ENCODE measurements at regions not wholly inside any gene's neighbourhood (a gene's known extent, or its start where the extent isn't known, plus 50 kb on each side); places are given as distances from the start of the nearest gene placed in this dataset.
"Not testable (repeated sequence)": the region's sequence is repeated elsewhere in the genome, so short reads cannot be mapped to it uniquely, and the experiment has no call there.

DNA sequence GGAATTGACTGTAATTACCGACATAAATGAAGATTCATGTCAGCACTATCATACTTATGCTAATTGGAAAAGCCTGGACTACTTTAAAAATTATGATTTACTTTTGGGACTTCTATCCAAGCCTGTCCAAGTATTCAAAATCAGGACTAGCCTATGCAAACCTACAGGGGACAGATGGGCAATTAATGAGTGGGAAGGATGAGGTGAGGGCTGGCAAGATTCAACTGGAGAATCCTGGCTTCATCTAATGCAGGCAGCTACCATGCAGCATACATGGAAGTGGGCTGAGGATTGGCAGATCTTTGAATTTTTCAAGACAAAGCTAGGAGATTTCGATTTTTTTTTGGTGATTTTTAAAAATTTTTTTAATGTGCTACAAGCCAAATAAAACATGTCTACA lies 532.6 kb downstream of the CSNK1G3 start:
- DNase-seq: no peak

DNA sequence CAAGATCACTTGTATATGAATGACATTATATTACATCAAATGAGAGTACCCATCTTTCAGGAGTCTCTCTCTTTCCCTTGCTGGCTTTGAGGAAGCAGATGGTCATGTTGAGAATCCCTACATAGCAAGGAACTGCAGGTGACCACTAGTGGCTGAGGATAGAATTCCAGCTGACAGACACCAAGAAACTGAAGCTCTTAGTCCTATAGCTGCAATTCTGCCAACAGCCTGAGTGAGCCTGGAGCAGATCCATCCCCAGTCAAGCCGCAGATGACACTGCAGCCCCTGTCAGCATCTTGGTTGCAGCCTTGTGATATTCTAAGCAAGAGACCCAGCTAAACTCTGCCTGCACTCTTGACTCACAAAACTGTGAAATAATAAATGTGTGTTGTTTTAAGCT lies 531.5 kb downstream of the CSNK1G3 start:
- DNase-seq: no peak

DNA sequence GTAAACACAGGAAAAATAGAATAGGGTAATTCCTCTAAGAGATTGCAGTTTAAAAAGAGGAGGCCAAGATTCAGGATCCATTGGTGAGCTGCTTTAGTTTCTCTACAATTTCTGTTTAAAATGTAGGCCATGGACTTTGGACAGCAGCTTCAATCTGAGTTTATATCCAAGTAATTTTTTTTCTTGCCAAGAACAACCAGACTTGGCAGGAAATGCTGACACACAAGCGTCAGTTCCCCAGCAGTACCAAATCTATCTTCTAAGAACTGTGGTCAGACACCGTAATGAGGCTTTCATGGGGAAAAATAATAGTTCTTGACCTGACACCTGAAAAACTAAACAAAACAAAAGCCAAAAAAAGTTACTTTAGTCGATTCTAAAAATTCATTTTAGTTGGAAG lies 528.8 kb downstream of the CSNK1G3 start:
- DNase-seq: no peak

DNA sequence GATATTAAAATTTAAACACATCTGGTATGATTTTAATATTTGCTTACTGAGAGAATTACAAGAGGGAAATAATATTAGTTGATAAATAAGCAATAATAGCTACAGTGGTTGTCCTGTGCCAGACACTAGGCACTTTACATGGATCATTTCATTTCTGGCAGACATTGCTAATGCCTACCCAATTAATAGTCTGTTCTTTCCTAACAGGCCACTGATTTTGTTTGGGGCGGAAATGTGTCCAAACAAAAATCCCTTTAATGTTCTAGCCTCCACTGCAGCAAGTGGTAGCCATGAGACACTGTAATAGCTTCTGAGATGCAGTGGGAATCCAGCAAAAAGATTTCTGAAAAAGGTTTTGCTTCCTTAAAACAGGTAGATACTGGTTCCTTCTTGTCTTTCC lies 527.4 kb downstream of the CSNK1G3 start:
- DNase-seq: no peak

DNA sequence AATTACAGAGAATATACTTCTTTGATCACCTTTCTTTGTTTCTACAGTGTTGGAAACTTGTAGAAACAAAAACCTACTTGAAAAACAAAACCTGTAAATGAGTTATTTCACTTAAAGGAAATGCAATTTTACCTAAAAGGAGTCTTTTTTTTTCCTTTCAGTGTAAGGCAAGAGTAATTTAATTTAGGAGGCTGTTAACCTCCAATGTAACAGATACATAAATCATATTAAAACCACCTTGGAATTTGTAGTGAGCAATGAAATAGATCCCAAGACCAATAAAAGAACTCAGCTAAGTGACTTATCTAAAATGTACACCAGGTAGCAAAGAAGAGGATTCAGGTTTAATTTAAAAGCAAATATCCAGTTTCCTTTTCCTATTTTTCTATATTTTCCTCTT lies 524.8 kb downstream of the CSNK1G3 start:
- no peak for DNase-seq

DNA sequence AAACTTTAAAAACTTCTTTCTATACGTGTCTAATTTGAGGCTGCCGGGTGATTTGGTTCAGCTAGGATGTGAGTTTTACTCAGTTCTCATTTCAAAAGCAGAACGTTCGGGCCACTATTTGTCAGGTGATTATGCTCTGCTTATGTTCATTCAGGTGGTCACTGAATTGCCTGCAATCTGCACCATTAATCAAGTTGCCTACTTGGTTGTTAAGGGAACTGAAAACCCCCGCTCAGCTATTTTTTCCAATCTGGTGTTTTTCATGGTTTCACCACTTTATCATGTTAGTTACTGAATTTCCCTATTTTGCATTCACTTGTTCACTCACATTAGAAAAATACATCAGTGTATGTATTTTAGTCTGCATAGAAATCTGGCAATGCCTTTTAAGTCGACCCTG lies 523.0 kb downstream of the CSNK1G3 start:
- DNase-seq: no peak

DNA sequence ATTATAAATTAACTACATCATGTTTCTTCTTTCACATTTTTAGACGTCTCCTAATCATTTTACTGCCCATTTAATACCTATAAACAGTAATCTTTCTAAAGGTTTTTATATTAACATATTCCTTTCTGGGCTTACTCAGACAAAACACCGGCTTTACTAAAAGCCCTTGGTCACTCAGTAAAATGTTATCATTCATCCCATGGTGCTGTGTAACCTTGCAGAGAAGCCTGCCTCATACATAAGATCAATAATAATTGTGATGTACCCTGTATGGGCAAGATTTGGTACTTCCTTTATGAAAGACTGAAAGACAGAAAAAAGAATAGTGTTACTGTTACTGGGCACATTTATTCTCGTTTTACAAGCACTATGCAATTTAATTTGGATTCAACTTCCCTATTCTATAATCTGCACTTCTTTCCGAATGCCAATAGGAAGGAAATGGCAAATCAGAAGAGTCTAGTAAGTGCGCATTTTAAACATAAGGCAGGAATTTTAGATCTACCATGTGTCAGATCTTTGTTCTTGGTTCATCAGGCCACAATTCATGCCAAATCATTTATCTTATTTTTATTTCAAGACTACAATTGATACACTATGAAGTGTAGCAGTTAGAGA lies 522.2 kb downstream of the CSNK1G3 start:
- no peak for DNase-seq

DNA sequence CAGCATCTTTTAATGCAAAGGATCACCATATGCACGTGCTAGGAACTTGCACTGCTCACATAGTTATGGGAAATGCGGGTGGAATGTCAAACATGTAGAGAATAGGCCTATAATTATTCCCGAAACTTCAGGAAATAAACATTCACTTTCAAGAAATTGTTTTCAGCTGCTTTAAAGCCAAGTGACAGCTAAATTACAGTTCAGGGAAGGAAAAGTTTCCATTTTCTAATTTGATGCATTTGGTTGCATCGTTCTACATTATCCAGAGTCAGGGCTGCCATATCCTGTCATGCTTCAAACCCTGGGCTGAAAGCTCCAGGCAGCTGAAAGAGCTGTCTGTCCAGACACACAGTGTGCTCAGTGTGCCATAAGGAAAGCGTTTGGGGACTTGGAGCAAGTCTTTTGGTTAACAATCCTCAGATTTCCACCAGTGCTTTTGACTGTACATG lies 518.1 kb downstream of the CSNK1G3 start:
- DNase-seq: no peak

DNA sequence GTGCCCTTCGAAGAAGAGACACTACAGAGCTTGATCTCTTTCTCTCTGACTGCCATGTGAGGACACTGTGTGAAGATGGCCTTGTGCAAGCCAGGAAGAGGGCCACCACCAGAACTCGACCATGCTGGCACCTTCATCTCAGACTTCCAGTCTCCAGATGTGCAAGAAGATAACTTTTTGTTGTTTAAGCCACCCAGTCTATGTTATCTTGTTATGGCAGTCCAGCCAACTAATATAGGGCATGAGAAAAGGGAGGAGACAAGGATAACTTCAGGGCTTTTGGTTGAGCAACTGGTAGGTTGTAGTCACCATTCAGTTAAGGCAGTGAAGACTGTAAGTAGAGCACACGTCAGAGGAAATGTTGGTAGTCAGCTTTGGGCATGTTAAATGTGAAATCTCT lies 515.5 kb downstream of the CSNK1G3 start:
- no peak for DNase-seq

DNA sequence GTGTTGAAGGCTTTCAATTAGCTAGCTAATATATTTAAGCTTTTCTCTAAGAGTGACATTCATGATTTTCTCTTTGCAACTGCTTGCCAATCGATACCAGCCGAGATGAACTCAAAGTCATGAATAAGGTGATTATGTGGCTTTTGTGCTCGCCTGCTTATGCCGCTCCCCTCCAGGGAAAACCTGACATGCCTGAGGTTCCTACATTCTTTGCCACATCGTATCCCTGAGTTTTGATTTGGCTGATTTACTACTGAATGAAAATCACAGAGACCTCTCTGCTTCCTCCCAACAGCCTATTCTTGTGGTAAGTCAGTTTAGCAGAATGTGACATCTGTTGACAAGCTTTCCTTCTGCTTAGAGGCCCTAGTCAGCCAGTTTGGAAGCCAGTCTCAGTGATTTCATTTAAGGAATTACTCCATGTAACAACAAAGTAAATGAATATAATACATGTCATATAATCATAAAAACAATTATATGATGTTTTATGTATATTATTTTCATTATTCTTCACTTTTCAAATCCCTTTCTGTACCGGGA lies 513.4 kb downstream of the CSNK1G3 start:
- no peak for DNase-seq

DNA sequence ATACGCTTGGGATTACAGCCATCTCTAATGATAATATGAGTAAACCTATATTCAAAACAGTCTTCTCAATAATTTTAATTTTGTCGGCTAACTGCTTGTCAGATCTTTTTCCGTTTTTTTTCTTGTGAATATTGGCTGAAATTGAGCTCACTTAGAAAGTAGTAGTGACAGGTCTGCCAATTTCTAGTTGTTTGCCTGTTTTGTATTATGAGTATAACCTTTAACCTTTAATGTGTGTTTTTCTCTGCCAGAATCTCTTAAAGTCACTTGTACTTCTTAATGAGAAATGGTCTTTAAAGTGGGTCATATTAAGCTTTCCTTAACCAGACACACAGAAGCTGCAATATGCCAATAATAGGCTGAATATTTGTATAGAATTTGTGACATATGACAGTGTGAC lies 511.0 kb downstream of the CSNK1G3 start:
- DNase-seq: no peak

DNA sequence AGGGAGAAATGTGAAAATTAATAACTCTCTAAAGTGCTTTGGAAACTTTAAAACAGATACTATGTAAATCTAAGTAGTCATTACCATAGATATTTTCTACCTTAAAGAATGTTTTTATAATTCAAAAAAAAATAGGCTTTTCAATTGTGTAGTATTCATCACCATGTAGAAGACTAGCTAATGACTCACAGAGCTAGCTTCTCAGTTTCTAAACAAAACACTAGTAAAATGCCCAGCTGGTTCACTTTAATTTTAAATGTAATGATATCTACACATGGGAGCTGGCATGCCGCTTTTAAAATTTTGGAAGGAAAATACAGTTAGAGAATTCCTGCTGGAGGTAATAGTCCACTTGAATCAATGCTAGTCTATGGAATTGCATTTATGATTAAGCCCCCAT lies 509.8 kb downstream of the CSNK1G3 start:
- no peak for DNase-seq

DNA sequence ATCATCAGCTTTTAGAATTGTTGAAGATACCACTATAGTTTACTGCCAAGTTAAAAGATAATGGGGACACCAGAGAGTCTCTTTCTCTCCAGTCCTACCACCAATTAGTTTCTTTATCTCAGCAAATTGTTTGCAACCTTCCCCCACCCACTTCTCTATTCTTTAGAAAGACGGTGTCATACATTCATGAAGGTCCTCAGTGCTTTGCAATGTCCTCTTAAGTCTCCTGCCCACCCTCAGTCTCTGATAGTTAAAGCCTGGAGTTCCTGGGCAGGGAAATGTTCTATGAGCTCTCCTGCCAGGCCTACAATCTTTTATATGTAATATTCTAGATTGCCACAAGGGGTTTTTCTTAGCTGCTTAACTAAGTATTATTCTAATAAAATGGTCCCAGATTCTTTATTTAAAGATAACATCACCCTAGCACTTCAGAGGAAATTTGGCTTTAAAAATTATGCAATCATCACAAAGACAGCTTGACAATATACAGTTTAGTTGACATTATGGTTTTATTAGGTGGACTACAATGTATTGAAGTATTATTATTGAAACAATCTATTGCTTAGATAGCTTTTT lies 509.2 kb downstream of the CSNK1G3 start:
- no peak for DNase-seq

DNA sequence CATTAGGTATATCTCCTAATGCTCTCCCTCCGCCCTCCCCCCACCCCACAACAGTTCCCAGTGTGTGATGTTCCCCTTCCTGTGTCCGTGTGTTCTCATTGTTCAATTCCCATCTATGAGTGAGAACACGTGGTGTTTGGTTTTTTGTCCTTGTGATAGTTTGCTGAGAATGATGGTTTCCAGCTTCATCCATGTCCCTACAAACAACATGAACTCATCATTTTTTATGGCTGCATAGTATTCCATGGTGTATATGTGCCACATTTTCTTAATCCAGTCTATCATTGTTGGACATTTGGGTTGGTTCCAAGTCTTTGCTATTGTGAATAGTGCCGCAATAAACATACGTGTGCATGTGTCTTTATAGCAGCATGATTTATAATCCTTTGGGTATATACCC lies 505.3 kb downstream of the CSNK1G3 start:
- not testable (repeated sequence) for DNase-seq

DNA sequence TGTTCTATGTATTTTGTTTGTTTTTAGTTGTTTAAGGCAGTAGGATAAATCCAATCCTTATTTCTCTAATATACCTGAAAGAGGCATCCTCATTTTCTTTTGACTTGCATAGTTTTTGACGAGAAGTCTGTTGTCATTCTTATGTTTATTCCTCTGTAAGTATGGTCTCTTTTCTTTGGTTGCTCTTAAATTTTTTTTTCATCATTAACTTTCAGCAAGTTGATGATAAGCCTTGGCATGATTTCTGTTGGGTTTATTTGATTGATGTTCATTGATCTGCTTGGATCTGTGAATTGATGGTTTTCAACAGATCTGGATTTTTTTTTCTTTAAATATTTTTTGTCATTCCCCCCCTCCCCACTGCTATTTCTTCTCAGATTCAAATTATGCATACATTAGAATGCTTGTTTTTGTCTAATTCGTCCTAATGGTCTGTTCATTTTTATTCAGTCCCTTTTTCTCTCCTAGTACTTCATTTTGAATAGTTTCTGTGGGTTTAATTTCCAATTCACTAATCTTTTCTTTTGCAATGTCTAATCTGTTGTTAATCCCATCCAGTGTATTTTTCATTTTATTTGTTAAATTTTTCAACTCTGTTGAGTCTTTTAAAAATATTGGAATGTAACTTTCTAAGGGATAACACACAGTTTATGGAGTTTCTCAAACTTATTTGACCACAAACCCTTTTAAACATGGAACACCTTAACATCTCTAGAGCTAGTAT lies 495.9 kb downstream of the CSNK1G3 start:
- no peak for DNase-seq

DNA sequence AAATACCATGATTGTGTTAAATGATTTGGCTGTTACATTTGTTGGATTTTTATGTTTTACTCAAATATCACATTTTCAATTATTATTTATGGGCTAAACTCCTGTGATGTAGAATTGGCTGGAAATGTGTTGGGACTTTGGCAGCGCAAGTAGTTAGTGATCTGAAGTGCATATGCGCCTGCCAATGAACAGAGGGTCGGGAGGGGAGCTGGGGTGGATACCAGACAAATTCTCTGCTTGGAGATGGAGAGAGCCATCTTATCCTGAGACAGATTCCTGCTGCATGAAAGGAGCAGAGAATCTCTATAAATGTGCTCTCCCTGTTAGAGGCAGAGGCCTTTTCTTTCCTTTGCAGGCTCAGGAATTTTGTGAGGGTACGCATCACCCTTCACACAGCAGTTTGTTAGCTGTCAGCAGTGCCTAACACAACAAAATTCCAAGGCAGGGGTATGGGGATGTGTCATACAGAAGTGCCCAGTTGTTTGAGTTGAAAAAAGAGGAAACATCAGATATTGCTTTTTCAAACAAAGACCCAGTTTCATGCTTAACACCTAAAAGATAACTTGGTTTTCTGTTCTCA lies 489.1 kb downstream of the CSNK1G3 start:
- DNase-seq: no peak

DNA sequence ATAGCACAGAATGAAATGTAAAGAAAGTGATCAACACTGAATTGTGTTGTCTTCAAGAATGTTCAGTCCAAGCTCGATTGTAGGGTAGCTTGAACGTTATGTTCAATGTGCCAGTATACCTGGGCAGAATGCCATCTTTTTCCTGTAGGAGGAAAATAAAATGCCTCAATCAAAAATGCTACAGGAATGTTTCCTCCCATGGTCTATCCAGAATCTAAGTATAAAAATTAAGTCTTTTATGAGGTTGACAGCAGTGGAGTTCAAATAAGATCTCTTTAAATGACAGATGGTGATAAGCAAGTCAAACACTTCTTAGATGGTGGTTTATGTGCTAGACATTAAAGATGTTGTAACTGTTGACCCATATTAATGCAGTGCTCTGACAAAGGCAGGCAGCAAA lies 488.6 kb downstream of the CSNK1G3 start:
- DNase-seq: no peak

DNA sequence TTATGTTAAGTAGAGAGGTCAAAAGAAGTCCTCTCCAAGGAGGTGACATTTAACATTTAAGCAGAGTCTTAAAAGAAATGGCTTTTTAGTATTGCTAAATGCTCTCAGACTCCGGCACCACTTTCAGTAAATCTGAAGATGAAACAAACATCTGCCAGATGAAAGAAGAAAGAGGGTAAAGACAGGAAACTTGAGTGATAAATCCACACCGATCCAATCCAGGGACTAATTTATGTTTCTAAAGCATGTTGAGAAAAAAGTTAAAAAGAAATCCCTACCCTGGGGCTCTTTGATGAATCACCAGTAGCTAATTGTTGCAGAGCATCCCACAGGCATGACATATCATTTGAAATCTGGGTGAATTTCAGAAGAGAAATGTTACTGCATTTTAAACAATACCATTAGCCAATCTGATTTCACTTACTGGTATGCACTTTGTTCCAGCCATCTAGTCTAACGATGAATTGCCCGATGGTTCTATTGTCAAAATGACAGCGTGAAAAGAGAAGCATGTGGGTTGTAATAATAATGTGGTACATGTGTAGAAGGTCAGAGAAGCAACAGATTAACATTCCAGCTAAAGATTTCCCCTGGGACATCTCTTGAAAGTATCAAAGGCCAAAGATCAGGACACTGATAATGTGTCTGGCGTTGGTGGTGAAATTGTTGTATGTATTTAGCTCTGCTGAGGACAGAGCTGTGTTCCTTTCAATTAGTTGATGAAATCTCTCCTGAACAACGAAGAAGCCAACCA lies 485.7 kb downstream of the CSNK1G3 start:
- no peak for DNase-seq

DNA sequence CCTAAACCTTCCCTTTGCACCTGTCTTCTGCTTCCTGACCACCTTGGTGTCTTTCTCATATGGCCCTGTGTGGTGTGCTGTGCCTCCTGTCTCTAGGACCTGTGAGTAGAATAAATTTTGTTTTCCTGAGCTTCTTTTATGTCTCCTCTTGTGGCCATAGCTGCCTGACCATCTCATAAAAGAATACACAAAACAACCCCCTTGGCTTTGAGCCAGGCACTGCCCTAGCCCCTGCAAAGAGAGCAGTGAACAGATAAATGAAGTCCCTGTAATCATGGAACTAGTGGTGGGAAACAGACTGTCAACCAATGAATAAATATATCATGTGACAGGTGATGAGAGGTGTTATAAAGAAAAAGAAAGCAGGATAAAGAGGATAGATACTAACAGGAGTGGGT lies 485.1 kb downstream of the CSNK1G3 start:
- DNase-seq: no peak

DNA sequence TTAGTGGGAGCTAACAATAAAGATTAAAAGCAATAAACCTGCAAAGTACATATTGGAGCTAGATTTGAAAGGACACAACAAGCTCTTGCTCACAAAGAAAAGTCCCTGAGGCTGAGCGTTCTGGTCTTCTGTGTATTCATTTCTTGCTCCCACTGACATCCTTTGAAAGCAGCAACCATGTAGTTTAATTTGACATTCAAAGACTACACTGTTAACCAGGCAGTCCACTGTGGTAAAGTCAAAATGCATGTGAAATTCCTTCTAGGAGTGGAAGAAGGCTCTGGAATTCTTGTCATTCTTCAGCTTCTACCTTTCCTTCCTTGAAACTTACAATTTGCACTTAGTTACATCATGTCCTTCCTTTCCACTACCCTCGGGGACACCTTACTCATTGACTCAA lies 480.7 kb downstream of the CSNK1G3 start:
- DNase-seq: no peak

DNA sequence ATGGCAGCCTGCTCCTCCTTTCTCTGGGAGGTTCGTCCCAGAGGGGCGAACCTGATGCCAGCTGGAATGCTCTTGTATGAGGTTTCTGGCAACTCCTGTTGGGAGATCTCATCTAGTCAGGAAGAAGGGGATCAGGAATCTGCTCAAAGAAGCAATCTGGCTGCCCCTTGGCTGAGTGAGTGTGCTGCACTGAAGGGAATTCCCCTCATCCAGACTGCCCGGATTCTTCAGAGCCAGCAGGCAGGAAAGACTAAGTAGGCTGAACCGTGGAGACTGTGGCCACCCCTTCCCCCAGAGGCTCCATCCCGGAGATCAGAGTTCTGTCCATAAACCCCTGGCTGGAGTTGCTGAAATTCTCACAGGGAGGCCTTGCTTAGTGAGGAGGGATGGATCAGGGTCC lies 476.0 kb downstream of the CSNK1G3 start:
- no peak for DNase-seq

DNA sequence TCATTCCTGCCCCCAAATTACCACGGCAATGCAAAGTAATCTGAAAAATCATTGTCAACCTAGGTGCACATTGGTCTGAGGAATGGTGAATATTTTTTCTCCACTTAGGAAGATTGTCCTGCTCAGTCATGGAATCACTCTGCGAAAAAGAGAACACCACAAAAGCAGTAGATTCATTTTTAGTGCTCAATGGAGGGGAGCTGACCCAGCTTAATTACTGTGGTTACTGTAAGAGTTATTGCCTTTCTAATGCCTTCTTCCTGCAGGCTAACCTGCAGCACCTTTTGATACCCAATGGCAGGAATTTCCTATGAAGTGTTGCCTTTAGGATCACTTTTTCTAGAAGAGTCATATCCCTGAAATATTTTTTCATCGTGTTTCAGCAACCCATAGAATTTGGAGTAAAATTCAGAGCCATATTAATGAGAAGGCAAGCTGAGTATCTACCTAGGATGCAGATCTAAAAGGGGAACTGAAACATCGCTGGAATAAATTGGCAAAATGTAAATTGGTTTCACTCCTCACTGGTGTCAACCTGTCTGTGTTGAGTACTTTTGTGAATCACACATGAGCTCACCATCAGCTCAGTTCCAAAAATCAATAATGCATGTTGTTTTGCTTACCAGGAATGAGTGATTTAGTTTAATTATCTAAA lies 464.5 kb downstream of the CSNK1G3 start:
- DNase-seq: no peak

DNA sequence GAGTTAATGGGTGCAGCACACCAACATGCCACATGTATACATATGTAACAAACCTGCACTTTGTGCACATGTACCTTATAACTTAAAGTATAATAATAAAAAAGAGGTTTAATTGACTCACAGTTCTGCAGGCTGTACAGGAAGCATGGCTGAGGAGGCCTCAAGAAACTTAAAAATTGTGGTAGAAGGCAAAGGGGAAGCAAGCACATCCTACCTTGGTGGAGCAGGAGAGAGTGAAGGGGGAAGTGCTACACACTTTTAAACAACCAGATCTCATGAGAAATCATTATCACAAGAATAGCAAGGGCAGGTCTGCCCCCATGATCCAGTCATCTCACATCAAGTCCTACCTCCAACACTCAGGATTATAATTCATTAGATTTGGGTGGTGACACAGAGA lies 463.5 kb downstream of the CSNK1G3 start:
- not testable (repeated sequence) for DNase-seq
